Ammon's horn (tissue), 1 donor: ENCODE measurements at regions not wholly inside any gene's neighbourhood (a gene's known extent, or its start where the extent isn't known, plus 50 kb on each side); places are given as distances from the start of the nearest gene placed in this dataset.

Experiments
- DNase-seq: peaks from one replicate; pipeline ENCODE4 v3.0.0-alpha.2; 2016; ENCODE audit warnings: low spot score

DNA sequence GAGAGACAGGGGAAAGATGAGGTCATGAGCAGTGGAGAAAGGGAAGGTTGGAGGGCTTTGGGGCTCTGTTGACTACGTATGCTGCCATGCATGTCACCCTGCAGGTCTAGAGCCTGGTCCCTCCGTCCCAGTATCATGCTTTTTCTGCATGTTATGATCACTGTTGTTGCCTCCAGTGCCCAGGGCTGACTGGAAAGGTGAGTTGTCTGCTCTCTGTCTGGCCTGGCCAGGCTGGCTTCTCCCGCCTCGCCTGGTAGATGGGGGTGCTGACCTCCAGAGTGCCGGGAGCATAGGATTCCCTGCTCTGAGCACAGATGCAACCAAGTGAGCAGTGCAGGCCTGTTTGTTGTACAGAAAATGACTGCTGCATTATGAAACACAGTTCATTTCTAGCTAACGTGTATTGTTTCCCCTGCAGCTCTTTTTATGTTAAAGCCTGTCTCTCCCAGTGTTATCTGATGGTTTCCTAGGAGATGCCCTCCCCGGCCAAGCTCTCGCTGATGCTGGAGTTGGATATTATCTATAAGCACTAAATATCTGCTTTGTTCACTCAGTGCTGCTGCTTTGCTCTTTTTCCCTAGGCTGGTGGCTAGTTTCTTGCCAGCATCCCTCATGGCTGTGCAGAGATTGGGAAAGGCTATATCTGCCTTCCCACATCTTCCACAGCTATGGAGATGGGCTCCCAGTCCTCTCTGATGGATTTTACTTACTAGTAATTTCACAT is 158.2 kb downstream of the TDRD15 start:
- DNase-seq: no peak

- DNase-seq: no peak
These were observed 158.7 kb downstream of the TDRD15 start for GRCh38 chr2:21282515-21282898.

- DNase-seq: no peak
These were observed 164.5 kb downstream of the TDRD15 start for GRCh38 chr2:21288299-21288698.

DNA sequence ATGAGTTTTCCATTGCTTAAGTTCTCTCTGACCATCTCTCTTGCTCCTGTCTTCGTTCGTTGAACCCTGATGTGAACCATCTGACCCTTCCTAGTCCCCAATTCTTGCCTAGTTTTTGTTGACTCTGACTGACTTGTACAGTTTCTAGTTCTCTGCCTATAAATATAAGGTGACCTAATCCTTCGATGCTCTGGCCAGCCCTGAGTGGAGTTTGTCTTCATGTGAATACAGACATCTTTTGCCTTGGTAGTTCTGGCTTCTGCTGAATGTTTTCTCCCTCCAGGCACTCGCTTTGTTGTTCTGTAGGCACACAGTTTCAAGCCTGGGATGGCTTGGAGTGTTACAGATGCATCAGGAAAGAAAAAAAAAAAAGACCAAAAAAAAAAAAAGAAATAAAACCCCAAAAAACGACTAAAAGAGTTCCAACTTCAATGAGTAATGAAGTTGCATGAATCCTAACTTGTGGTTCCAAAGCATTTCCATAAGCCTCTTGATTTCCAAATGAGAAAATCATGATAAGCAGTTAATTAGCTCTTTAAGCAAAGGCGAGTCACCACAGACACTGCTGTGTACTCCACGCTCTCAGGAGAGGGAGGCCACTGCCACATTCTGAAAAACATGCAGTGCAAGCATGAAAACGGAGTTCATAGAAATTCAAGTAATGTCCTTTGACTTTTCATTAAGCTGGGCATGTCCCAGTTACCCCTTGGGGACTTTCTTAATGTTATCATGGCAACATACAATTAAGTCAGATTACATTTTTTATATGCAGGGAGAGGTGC is 165.2 kb downstream of the TDRD15 start:
- no peak for DNase-seq

GRCh38 chr2:21289551-21289950 is 165.8 kb downstream of the TDRD15 start:
- no peak for DNase-seq

DNA sequence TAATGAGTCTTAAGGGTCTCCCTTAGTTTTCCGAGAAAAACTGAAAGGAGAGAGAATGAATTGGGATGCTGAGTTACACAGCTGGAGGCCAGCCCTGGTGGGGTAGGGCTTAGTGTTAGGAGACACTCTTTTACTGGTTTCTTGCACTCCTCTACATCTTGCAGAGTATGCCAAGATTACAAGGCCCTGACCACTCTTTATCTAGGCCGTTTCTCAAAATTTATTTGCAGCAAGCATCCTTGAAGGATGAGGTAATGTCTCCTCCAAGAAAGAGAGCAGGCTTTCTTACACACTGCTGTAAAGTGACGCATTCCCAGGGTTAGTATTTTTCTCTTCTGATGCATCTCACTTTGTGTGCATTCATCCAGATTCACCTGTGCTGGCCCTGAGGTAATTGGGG is 166.2 kb downstream of the TDRD15 start:
- no peak for DNase-seq

DNA sequence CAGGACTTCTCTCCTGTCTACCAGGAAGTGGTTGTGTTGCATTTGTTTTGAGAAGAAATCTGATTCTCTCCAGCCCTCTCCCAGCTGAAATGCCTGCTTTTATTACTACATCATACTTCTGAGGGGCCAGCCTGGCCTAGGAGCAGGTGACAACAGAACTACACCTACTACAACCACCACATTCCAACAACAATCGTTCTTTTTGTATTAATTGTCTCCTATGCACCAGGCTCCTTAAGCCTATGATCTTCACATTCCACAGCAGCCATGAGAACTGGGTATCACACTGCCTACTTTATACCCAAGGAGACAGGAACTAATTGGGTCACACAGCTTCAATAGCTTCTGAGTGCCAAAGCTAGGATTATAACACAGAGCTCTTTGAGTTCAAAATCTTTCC is 167.7 kb downstream of the TDRD15 start:
- no peak for DNase-seq

- DNase-seq: no peak
These were observed 170.7 kb downstream of the TDRD15 start for GRCh38 chr2:21294446-21294845.

DNA sequence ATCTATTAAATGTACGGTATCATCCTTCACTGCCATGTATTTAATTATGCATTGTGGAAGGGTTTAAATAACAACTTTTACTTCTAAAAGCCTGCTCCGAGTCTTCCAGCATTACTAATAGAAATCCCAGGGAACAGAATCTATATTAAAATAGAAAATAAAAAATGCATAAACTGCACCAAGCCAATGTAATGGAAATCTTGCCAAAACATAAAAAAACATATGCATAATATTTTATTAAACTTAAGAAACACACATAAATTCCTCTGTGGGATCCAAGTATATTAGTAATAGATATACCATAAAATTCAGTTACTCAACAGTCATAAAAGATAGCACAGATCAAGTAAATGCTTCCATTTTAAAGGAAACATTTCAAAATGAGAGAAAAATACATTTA is 175.6 kb downstream of the TDRD15 start:
- DNase-seq: no peak

DNA sequence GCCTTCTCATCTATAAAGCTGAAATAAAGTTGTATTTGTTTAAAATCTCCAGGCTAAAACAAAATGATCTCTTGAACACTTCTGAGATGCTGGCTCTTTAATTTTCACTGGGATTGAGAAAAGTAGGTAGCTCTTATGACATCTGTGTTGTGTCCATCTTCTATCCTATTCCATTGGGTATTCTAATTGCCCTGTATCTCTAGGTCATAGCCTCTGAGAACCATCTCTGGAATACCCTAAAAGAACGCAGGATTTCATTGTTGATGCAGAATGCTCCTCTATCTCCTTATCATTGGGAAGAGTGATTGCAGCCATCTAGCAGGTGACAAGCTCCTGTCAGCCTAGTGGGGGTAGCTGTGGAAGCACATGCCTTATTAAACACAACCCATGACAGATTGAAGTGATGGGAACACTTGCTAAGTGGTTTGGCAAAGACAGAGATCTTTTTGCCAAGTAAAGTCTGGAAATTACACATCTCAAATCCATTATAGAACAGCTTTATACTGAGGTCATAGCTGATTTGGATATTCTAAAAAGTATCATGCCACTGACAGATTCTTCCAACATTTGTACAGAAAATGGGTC is 178.2 kb downstream of the TDRD15 start:
- DNase-seq: no peak

DNA sequence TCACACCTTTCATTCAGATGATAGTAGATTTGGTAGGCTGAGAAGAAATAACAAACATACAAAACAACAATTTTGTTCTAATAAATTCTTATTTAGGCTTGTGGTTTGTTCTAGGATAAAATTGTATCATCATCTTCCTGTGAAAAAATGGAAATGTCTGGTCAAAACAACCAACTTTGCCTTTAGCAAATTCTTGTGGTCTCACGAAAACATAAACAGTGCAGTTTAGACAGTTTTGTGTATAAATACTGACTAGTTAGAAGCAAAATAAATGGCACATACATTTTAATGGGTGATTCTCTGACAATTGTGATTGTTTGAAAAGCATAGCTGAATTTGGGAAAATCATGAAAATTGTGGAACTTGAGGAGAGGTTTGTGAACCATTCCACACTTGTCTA is 180.1 kb downstream of the TDRD15 start:
- no peak for DNase-seq

- DNase-seq: no peak
These were observed 181.8 kb downstream of the TDRD15 start for GRCh38 chr2:21305581-21305980.

- DNase-seq: no peak
These were observed 182.5 kb downstream of the TDRD15 start for GRCh38 chr2:21306235-21306634.

GRCh38 chr2:21307037-21307436 is 183.3 kb downstream of the TDRD15 start:
- no peak for DNase-seq

DNA sequence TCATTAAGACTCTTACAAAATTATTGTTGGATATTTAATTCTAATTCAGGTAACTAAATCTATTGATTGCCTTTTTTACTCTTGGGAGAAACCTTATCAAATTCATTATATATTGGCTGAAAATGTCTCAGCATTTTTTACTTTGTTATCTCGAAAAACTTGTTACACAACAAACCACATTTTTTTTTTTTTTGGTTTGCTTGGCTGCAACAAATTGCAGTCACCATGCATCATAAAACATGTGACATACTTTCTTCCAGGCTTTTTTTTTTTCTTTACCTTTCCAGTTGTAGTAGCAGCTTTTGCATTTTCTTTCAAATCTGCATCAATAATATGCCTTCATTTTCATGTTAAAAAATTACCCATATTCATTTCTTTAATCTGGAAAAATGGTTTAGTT is 186.7 kb downstream of the TDRD15 start:
- no peak for DNase-seq

DNA sequence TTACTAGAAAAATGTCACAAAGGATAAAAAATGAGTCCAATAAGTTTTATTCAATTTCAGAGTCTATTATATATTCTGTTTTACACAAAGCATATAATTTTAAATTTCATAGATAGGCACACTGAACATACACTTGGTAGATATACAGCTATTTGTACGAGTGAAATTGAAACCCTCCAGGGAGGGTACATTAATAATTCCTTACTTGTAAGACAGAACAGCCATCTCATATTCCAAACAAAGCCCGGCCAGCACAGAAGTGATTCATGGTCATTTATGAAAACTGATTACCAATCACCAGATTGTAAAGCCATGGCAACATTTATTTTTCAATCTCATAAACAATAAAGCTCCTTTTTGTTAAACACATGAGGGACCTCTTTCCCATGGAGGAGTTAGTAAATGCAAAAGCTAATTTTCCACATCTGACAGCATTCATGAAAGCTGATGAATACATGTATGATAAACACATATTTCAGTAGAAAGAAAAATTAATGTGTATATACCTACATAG is 190.6 kb downstream of the TDRD15 start:
- DNase-seq: no peak

DNA sequence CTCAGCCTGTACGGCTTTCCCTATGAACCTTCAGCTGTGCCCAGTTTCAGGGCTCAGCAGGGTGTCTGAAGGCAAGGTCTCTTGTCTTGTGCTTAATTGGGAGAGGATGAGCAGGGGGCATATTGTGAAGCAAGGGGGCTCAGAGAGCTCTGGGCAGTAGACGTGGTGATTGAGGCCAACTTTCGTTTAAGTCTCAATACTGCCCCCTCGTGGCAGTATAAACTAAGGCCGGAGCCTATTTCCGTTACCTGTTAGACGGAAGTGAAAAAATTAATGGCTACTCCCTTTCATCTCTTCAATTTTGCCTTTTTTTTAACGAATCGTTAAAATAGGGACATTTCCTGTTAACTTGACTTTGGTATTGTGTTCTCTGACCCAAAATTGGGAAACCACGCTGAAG is 193.4 kb downstream of the TDRD15 start:
- peak; percentile 84 for DNase-seq

- no peak for DNase-seq
These were observed 194.5 kb downstream of the TDRD15 start for GRCh38 chr2:21318263-21318662.

- DNase-seq: no peak
These were observed 202.4 kb downstream of the TDRD15 start for GRCh38 chr2:21326152-21326551.

GRCh38 chr2:21328177-21328576 is 204.4 kb downstream of the TDRD15 start:
- no peak for DNase-seq

GRCh38 chr2:21330786-21331391 is 207.1 kb downstream of the TDRD15 start:
- DNase-seq: no peak

- no peak for DNase-seq
These were observed 208.0 kb downstream of the TDRD15 start for GRCh38 chr2:21331625-21332370.
